ENCODE measurements at regions not wholly inside any gene's neighbourhood (a gene's known extent, or its start where the extent isn't known, plus 50 kb on each side); places are given as distances from the start of the nearest gene placed in this dataset.

DNA sequence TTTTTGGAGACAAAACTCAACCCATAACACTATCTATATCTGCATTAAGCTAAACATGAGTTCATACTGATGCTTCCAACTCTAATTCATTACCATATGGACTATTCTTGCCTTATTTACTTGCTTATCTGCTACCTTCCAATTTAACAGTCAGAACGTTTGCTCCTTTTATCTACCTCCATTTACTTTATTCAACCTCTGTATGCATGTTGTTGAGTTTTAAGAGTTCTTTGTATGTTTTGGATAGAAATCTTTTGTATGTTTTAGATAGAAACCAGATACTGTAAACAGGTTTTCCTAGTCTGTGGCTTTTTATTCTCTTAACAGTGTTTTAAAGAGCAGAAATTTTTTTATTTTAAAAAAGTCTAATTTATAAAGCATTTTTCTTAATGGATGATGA, 542.2 kb upstream of the NDST4 start:
- TF ChIP-seq POLR2AphosphoS5 (IDR thresholded peaks at IDR 0.05; ENCODE audit: low read depth, low read length) = no peak
- TF ChIP-seq, protein P1, sequence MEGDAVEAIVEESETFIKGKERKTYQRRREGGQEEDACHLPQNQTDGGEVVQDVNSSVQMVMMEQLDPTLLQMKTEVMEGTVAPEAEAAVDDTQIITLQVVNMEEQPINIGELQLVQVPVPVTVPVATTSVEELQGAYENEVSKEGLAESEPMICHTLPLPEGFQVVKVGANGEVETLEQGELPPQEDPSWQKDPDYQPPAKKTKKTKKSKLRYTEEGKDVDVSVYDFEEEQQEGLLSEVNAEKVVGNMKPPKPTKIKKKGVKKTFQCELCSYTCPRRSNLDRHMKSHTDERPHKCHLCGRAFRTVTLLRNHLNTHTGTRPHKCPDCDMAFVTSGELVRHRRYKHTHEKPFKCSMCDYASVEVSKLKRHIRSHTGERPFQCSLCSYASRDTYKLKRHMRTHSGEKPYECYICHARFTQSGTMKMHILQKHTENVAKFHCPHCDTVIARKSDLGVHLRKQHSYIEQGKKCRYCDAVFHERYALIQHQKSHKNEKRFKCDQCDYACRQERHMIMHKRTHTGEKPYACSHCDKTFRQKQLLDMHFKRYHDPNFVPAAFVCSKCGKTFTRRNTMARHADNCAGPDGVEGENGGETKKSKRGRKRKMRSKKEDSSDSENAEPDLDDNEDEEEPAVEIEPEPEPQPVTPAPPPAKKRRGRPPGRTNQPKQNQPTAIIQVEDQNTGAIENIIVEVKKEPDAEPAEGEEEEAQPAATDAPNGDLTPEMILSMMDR (IDR thresholded peaks at IDR 0.05) = no peak
